K562 (cell line): ENCODE measurements at regions not wholly inside any gene's neighbourhood (a gene's known extent, or its start where the extent isn't known, plus 50 kb on each side); places are given as distances from the start of the nearest gene placed in this dataset.

Experiments
- ATAC-seq: fragments of 200-7000 bp; cut with Tn5 transposase; 3 replicates; pipeline ENCODE4 v1.9.1; 2020; ENCODE audit warnings: moderate library complexity
- BruUV-seq: library from RNA; stranded (reverse); fragments of 400-500 nt; replicated peaks from 2 replicates; lab custom pipeline; 2021; lab: Mats Ljungman, UMichigan
- CTCF ChIA-PET: fragments of 300-600 bp; formaldehyde crosslinking; extraction: SDS; loops from one replicate; lab custom pipeline; 2021; ENCODE audit warnings: low intra/inter-chr PET ratio; lab: Yijun Ruan, JAX
- POLR2A ChIA-PET: fragments of 300-600, 350-650 bp; sonication (Branson Sonifier 250); formaldehyde crosslinking; extraction: SDS; loops from one replicate; lab custom pipeline; 2021; ENCODE audit warnings: antibody characterized with exemption, inconsistent platforms; lab: Yijun Ruan, JAX
- DNase-seq, 4 experiments: peaks; one replicate each; pipeline versions ENCODE4 v3.0.0 to v3.0.0-alpha.2; 2011 to 2018; ENCODE audit warnings: low spot score in 3 of 4, mixed read lengths in 3 of 4; ENCODE audit errors: extremely low read depth in 1 of 4
- FAIRE-seq: peaks from 2 replicates; lab custom pipeline; 2011; peaks lifted over from hg19 to GRCh38; lab: Jason Lieb, UNC
- H2AFZ ChIP-seq: 2 replicates; pipeline ENCODE4 v1.6.0; 2011; ENCODE audit warnings: low read depth, low read length, control low read depth, inconsistent platforms
- H3K27ac ChIP-seq: fragments of 200-600 bp; 3 replicates; pipeline ENCODE4 v1.8.0; 2011; ENCODE audit warnings: low read depth, mild to moderate bottlenecking, control low read depth, inconsistent platforms, low read length, moderate library complexity, mixed read lengths; ENCODE audit errors: extremely low read depth
- H3K27me3 ChIP-seq, 2 experiments: fragments of 300-600 bp in 1 of 2; 2 replicates in 1 of 2; 3 replicates in 1 of 2; pipeline versions ENCODE4 v1.6.0 to v1.8.0; 2011; ENCODE audit warnings: inconsistent platforms in 2 of 2, low read length in 2 of 2, mild to moderate bottlenecking in 1 of 2, mixed read lengths in 1 of 2, moderate library complexity in 1 of 2; ENCODE audit not compliant: control insufficient read depth in 2 of 2, insufficient read depth in 2 of 2
- H3K36me3 ChIP-seq: fragments of 300-600 bp; 3 replicates; pipeline ENCODE4 v1.8.0; 2011; ENCODE audit warnings: mild to moderate bottlenecking, low read length, inconsistent platforms; ENCODE audit not compliant: control insufficient read depth, insufficient read depth
- H3K4me1 ChIP-seq, 2 experiments: fragments of 200-600 bp in 1 of 2; replicated peaks in 1 of 2; 2 replicates in 1 of 2; 3 replicates in 1 of 2; pipeline versions ENCODE4 v1.5.1 to v1.8.0; 2011; ENCODE audit warnings: inconsistent platforms in 2 of 2, low read length in 2 of 2, mild to moderate bottlenecking in 1 of 2, mixed read lengths in 1 of 2, moderate library complexity in 1 of 2; ENCODE audit not compliant: control insufficient read depth in 2 of 2, insufficient read depth in 2 of 2
- H3K4me2 ChIP-seq: 2 replicates; pipeline ENCODE4 v1.6.1; 2011; ENCODE audit warnings: low read length, control low read depth, inconsistent platforms, mixed read lengths; ENCODE audit not compliant: insufficient read depth
- H3K4me3 ChIP-seq: fragments of 200-600 bp; sonication (generic), shearing (Covaris generic); 2 replicates; pipeline ENCODE4 v1.5.1; 2016; ENCODE audit warnings: control low read depth, inconsistent platforms
- H3K79me2 ChIP-seq: fragments of 200-600 bp; 3 replicates; pipeline ENCODE4 v1.8.0; 2011; ENCODE audit warnings: low read length, inconsistent platforms; ENCODE audit not compliant: control insufficient read depth, insufficient read depth
- H3K9ac ChIP-seq, 2 experiments: 2 replicates each; pipeline versions ENCODE4 v1.6.0 to v1.6.1; 2011; ENCODE audit warnings: low read depth in 2 of 2, low read length in 2 of 2, control low read depth in 1 of 2, inconsistent platforms in 1 of 2, mild to moderate bottlenecking in 1 of 2, mixed read lengths in 1 of 2; ENCODE audit not compliant: insufficient read depth in 1 of 2
- H3K9me1 ChIP-seq: one replicate; pipeline ENCODE4 v1.6.0; 2011; ENCODE audit warnings: inconsistent platforms, mild to moderate bottlenecking, low read length, moderate library complexity; ENCODE audit not compliant: control insufficient read depth, insufficient read depth
- H3K9me3 ChIP-seq: replicated peaks from 2 replicates; pipeline ENCODE4 v1.5.1; 2011; ENCODE audit warnings: low read depth, low read length, inconsistent platforms; ENCODE audit not compliant: control insufficient read depth, insufficient read depth
- H4K20me1 ChIP-seq: replicated peaks from 2 replicates; pipeline ENCODE4 v1.6.1; 2011; ENCODE audit warnings: low read length, inconsistent platforms, mixed read lengths; ENCODE audit not compliant: control insufficient read depth, insufficient read depth
- PCBP1 ChIP-seq: fragments of 200-400 bp; formaldehyde crosslinking; IDR thresholded peaks from 2 replicates; pipeline ENCODE4 v1.6.1; 2018; ENCODE audit warnings: mild to moderate bottlenecking, low read depth, low read length; ENCODE audit not compliant: poor library complexity, severe bottlenecking
- POLR2AphosphoS5 ChIP-seq: IDR thresholded peaks from 2 replicates; pipeline ENCODE4 v1.6.1; 2011; ENCODE audit warnings: mild to moderate bottlenecking, low read depth, low read length, moderate library complexity; ENCODE audit not compliant: control insufficient read depth, insufficient read depth
- SREBF1 ChIP-seq: fragments of 150-350 bp; IDR thresholded peaks from 2 replicates; pipeline ENCODE4 v1.6.1; 2014; ENCODE audit warnings: antibody characterized with exemption, low read depth, low read length, borderline replicate concordance
- WGBS: fragments of 100-300 bp; shearing (Covaris generic); methylation state at CpG from one replicate; pipeline ENCODE4 v1.1.6; 2016; ENCODE audit warnings: low coverage, mixed read lengths; ENCODE audit not compliant: insufficient coverage; ENCODE audit errors: missing lambda C conversion rate; 5-methylcytosine and 5-hydroxymethylcytosine counted together
- in situ Hi-C: fragments of 300-500 bp; cut with MboI; formaldehyde crosslinking; loops from 4 replicates; pipeline ENCODE4 v1.15.0; 2018; ENCODE audit warnings: inconsistent platforms, mixed read lengths
- intact Hi-C: fragments of 100-400 bp; cut with micrococcal nuclease; formaldehyde crosslinking; loops from 2 replicates; pipeline ENCODE4 v1.14.2; 2022
- TF ChIP-seq, protein P1 (sequence below): sonication (generic); formaldehyde crosslinking; IDR thresholded peaks from 2 replicates; pipeline ENCODE4 v1.8.0; 2022; ENCODE audit warnings: mild to moderate bottlenecking, missing genetic modification reagents, borderline replicate concordance
- TF ChIP-seq, protein P2 (sequence below): fragments of 450-650 bp; IDR thresholded peaks from 2 replicates; pipeline ENCODE4 v1.7.0; 2016; ENCODE audit warnings: borderline replicate concordance

DNA sequence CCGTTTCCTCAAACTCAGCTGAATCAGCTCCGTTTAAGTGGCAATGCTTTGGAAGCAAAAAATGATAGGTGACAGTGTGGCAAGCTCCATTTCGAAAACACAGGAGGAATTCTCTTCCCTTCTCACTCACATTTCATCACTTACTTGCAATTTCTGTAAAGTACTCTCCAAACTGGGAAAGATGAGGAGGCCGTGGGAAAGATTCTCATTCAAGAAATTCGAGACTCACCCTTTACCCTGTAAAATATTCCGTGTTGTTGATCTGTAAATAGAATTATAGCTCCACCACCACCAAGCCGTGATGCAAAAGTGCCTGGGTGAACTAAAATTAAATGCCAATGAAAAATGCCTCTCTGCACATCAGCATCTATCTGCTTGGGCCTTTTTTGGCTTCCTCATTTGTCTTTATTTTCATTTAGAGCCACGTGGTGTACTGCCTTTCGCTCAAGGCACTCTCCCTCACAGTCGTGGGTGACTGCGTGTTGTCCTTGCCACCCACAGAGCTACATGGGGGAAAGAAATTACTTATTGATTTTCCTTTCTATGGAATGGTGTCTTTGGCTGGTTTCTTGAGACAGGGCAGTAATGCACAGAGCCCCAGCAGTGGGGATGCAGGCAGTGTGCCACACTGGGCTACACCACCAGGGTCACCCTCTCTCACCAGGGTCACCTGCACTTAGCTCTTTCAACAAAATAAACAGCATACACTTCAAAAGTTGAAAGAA, 289.3 kb upstream of the TAS2R1 start:
- no peak for TF ChIP-seq PCBP1
- TF ChIP-seq, protein P1, sequence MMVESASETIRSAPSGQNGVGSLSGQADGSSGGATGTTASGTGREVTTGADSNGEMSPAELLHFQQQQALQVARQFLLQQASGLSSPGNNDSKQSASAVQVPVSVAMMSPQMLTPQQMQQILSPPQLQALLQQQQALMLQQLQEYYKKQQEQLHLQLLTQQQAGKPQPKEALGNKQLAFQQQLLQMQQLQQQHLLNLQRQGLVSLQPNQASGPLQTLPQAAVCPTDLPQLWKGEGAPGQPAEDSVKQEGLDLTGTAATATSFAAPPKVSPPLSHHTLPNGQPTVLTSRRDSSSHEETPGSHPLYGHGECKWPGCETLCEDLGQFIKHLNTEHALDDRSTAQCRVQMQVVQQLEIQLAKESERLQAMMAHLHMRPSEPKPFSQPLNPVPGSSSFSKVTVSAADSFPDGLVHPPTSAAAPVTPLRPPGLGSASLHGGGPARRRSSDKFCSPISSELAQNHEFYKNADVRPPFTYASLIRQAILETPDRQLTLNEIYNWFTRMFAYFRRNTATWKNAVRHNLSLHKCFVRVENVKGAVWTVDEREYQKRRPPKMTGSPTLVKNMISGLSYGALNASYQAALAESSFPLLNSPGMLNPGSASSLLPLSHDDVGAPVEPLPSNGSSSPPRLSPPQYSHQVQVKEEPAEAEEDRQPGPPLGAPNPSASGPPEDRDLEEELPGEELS, result no peak
- TF ChIP-seq POLR2AphosphoS5, result no peak
- no peak for TF ChIP-seq SREBF1
- TF ChIP-seq, protein P2, sequence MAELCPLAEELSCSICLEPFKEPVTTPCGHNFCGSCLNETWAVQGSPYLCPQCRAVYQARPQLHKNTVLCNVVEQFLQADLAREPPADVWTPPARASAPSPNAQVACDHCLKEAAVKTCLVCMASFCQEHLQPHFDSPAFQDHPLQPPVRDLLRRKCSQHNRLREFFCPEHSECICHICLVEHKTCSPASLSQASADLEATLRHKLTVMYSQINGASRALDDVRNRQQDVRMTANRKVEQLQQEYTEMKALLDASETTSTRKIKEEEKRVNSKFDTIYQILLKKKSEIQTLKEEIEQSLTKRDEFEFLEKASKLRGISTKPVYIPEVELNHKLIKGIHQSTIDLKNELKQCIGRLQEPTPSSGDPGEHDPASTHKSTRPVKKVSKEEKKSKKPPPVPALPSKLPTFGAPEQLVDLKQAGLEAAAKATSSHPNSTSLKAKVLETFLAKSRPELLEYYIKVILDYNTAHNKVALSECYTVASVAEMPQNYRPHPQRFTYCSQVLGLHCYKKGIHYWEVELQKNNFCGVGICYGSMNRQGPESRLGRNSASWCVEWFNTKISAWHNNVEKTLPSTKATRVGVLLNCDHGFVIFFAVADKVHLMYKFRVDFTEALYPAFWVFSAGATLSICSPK, result no peak
- TF ChIP-seq, all 486 proteins: peak for 0
- Histone ChIP-seq H3K4me3 (no peak overlapping the region), H3K79me2 (no peaks in the 10 kb centered on the region), H3K36me3 (no peaks in the 10 kb centered on the region), H3K27me3 (no peaks in the 10 kb centered on the region), H4K20me1 (no peaks in the 10 kb centered on the region), H3K27ac (no peak overlapping the region), H3K9me3 (no peaks in the 10 kb centered on the region; the same call in 1 of the 2 replicates), H3K4me1 (no peaks in the 10 kb centered on the region), H3K4me2 (no peak overlapping the region), H2AFZ (no peak overlapping the region), H3K9ac (no peak overlapping the region), H3K9me1 (no peaks in the 10 kb centered on the region)
- intact Hi-C loops (no loop called here), in situ Hi-C loops (no loop called here)
- BruUV-seq, result no TSS peak
- DNase-seq, result no peak
- ChIA-PET CTCF (no interaction called here), POLR2A (no interaction called here)
- FAIRE-seq, result no peak
- WGBS, result 3% methylated on average over 11 of the region's 11 CpGs
- ATAC-seq, result no peak
